CD4-positive, CD25-positive, alpha-beta regulatory T cell (primary cell): ENCODE measurements at regions not wholly inside any gene's neighbourhood (a gene's known extent, or its start where the extent isn't known, plus 50 kb on each side); places are given as distances from the start of the nearest gene placed in this dataset.
"Not testable (repeated sequence)": the region's sequence is repeated elsewhere in the genome, so short reads cannot be mapped to it uniquely, and the experiment has no call there.

ENCODE experiments used
- ATAC-seq, 2 donors: fragments of 150-1000 bp; cut with Tn5 transposase; one replicate each; pipeline ENCODE4 v1.10.0; 2021; ENCODE audit warnings: low read depth in 2 of 2, moderate number of reproducible peaks in 2 of 2, moderate library complexity in 1 of 2
- DNase-seq, 3 donors: peaks; one replicate each; pipeline versions ENCODE4 v3.0.0 to v3.0.0-alpha.2; 2012 to 2022; ENCODE audit warnings: mixed read lengths in 1 of 3
- H3K27ac ChIP-seq: one replicate; pipeline ENCODE4 v1.7.0; 2013; ENCODE audit warnings: mild to moderate bottlenecking, low read length; ENCODE audit not compliant: insufficient read depth, poor library complexity, severe bottlenecking
- H3K27me3 ChIP-seq: one replicate; pipeline ENCODE4 v1.7.0; 2013; ENCODE audit warnings: low read length; ENCODE audit not compliant: control insufficient read depth, insufficient read depth
- H3K36me3 ChIP-seq: one replicate; pipeline ENCODE4 v1.7.0; 2013; ENCODE audit warnings: mild to moderate bottlenecking, low read length, moderate library complexity; ENCODE audit not compliant: control insufficient read depth, insufficient read depth
- H3K4me1 ChIP-seq: 2 replicates; pipeline ENCODE4 v1.7.0; 2013; ENCODE audit warnings: mild to moderate bottlenecking, low read length; ENCODE audit not compliant: insufficient read depth, control insufficient read depth, poor library complexity, severe bottlenecking
- H3K4me3 ChIP-seq: one replicate; pipeline ENCODE4 v1.7.0; 2013; ENCODE audit warnings: low read depth, mild to moderate bottlenecking, low read length, moderate library complexity
- H3K9me3 ChIP-seq, 2 experiments: 1 replicate in 1 of 2; 2 replicates in 1 of 2; pipeline ENCODE4 v1.7.0; 2013; ENCODE audit warnings: low read length in 2 of 2, mild to moderate bottlenecking in 1 of 2, moderate library complexity in 1 of 2; ENCODE audit not compliant: control insufficient read depth in 2 of 2
- H3K27ac Mint-ChIP-seq, 3 donors: one replicate each; pipeline ENCODE4 v1.8.0; 2020 to 2022; ENCODE audit warnings: mild to moderate bottlenecking in 3 of 3, mixed read lengths in 3 of 3, moderate library complexity in 2 of 3
- H3K27me3 Mint-ChIP-seq: one replicate; pipeline ENCODE4 v1.8.0; 2022; ENCODE audit warnings: mild to moderate bottlenecking, mixed read lengths
- H3K36me3 Mint-ChIP-seq: one replicate; pipeline ENCODE4 v1.8.0; 2020; ENCODE audit warnings: mixed read lengths
- H3K4me1 Mint-ChIP-seq, 4 donors: one replicate each; pipeline ENCODE4 v1.8.0; 2020 to 2022; ENCODE audit warnings: mixed read lengths in 4 of 4, mild to moderate bottlenecking in 1 of 4
- H3K4me3 Mint-ChIP-seq, 4 donors: one replicate each; pipeline ENCODE4 v1.8.0; 2020 to 2022; ENCODE audit warnings: mild to moderate bottlenecking in 4 of 4, mixed read lengths in 4 of 4, moderate library complexity in 3 of 4
- H3K9me3 Mint-ChIP-seq, 7 donors: one replicate each; pipeline ENCODE4 v1.8.0; 2020 to 2022; ENCODE audit warnings: mixed read lengths in 7 of 7, mild to moderate bottlenecking in 3 of 7, moderate library complexity in 2 of 7

DNA sequence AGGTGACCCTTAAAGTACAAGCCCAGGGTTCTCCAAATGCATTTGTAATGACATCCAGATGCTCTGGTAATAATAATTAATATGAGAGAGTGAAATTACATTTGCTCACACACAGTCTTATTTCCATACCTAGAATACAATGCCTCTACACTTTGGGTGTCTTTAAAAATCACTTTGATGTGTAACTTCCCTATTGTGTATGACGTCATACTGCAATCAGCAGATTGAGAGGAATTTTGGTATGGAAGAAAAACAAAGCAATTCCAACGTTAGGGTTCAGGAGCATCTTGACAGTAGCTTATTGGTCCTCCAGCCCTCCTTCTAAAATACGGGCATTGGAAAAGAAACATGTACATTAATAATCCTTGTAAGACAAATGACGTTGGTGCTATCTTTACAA, 670.6 kb upstream of the ZNF385D start:
- no peaks in the 10 kb centered on the region for H3K36me3 ChIP-seq
- ATAC-seq (no peak), DNase-seq (no peak)
- Mint-ChIP-seq H3K27me3 (no peaks in the 10 kb centered on the region), H3K9me3 (peaks cover 0 to 15% (median 8%) of the 10 kb centered on the region in 7 donors), H3K27ac (no peak overlapping the region), H3K4me3 (no peak overlapping the region), H3K36me3 (no peaks in the 10 kb centered on the region), H3K4me1 (no peaks in the 10 kb centered on the region)
- no peak overlapping the region for H3K27ac ChIP-seq
- H3K4me1 ChIP-seq = no peaks in the 10 kb centered on the region
- H3K27me3 ChIP-seq = no peaks in the 10 kb centered on the region
- H3K9me3 ChIP-seq = peaks cover 0 to 2% of the 10 kb centered on the region in 2 experiments
- H3K4me3 ChIP-seq = no peak overlapping the region

DNA sequence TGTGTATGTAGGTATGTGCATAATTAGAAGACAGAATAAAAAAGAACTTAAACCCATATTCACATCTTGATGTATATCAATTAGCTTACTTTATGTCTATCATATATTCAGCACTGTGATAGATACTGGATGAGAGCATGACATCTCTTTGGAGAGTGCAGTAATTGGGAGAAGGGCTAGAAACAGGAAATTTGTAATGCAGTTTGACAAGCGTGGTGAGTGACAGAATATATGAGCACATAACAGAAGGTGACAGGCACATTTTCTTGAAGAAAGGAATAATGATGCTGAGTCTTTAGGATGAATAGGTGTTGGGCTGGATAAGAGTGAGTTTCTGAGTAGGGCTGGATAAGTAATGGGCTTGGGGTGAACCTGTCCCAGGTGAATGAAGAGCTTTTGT, 680.3 kb upstream of the ZNF385D start:
- no peak overlapping the region for H3K27ac Mint-ChIP-seq
- H3K4me3 ChIP-seq = no peak overlapping the region
- H3K4me1 ChIP-seq = no peaks in the 10 kb centered on the region
- ATAC-seq (no peak), DNase-seq (no peak)
- no peak overlapping the region for H3K4me3 Mint-ChIP-seq
- peaks cover 0 to 3% of the 10 kb centered on the region in 2 experiments for H3K9me3 ChIP-seq
- H3K4me1 Mint-ChIP-seq = no peaks in the 10 kb centered on the region
- H3K9me3 Mint-ChIP-seq = peaks cover 3 to 13% (median 4%) of the 10 kb centered on the region in 7 donors
- no peaks in the 10 kb centered on the region for H3K36me3 ChIP-seq
- no peaks in the 10 kb centered on the region for H3K36me3 Mint-ChIP-seq
- H3K27me3 ChIP-seq = no peaks in the 10 kb centered on the region
- no peak overlapping the region for H3K27ac ChIP-seq
- no peaks in the 10 kb centered on the region for H3K27me3 Mint-ChIP-seq

DNA sequence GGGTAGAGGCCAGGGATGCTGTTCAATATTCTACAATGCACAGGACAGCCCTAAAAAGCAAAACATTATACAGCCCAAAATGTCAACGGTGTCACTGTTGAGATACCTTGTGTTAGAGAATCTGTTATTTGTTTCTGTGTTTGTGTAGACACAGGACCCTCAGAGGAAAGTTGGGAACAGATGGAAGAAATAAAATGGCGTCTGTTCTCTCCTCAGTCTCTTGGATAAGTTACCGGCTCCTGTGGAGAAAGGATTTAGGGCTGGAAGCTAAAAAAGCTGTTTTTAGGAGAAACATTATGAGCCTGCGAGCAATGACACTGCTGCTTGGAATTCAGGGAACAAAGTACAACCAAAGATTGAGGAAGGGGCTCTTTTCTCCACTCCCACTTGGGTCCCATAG, 688.6 kb upstream of the ZNF385D start:
- Histone ChIP-seq H3K4me3 (no peak overlapping the region), H3K9me3 (no peaks in the 10 kb centered on the region), H3K27me3 (no peaks in the 10 kb centered on the region), H3K36me3 (no peaks in the 10 kb centered on the region), H3K27ac (no peak overlapping the region), H3K4me1 (no peaks in the 10 kb centered on the region)
- Mint-ChIP-seq H3K4me1 (no peaks in the 10 kb centered on the region), H3K9me3 (peaks cover 2 to 15% (median 6%) of the 10 kb centered on the region in 7 donors), H3K36me3 (no peaks in the 10 kb centered on the region), H3K4me3 (no peak overlapping the region), H3K27me3 (no peaks in the 10 kb centered on the region), H3K27ac (no peak overlapping the region)
- ATAC-seq = no peak
- DNase-seq = no peak

DNA sequence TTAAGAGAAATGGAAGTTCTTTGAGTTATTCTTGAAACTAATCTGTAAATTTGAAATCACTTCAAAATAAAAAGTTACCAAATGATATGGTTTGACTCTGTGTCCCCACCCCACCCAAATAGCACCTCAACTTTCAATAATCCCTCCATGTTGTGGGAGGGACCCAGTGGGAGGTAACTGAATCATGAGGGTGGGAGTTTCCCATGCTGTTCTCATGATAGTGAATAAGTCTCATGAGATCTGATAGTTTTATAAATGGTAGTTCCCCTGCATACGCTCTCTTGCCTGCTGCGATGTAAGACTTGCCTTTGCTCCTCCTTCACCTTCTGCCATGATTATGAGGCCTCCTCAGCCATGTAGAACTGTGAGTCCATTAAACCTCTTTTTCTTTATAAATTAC, 690.7 kb upstream of the ZNF385D start:
- Mint-ChIP-seq H3K4me1 (no peaks in the 10 kb centered on the region), H3K4me3 (no peak overlapping the region), H3K27me3 (no peaks in the 10 kb centered on the region), H3K9me3 (peaks cover 2 to 15% (median 7%) of the 10 kb centered on the region in 7 donors), H3K27ac (no peak overlapping the region), H3K36me3 (no peaks in the 10 kb centered on the region)
- Histone ChIP-seq H3K9me3 (no peaks in the 10 kb centered on the region), H3K27me3 (no peaks in the 10 kb centered on the region), H3K4me1 (no peaks in the 10 kb centered on the region), H3K27ac (no peak overlapping the region), H3K36me3 (no peaks in the 10 kb centered on the region), H3K4me3 (no peak overlapping the region)
- DNase-seq = no peak
- ATAC-seq = no peak

DNA sequence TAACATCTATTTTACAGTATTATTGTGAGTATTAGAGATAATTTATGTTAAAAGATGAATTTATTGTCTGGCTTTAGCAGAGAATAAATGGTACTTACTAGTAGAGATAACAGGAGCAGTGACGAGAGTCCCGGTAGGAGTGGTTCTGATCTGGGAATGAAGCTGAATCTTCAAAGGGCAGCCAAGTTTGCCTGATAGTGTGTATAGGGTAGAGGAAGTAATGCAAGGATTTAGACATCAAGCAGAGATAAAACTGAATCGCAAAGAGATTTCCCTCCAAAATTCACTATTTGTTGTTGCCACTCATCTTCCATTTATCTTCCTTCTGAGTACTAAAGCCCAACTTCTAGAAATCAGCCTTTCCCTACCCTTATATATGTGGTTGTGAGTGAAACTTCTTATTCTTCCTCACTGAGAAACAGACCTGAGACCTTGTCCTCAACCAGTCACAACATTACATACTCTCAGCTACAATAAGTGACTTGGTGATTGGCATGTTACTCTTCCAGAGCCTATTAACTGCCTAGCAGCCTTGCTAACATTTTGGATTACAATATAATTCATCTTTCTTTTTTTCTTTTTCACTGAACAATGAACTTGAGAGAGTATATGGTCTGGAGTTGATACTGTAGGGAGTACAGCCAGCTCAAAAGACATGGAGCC, 692.7 kb upstream of the ZNF385D start:
- H3K36me3 ChIP-seq = no peaks in the 10 kb centered on the region
- H3K27ac ChIP-seq = no peak overlapping the region
- H3K4me1 Mint-ChIP-seq = no peaks in the 10 kb centered on the region
- H3K4me3 ChIP-seq = no peak overlapping the region
- no peaks in the 10 kb centered on the region for H3K27me3 Mint-ChIP-seq
- H3K9me3 ChIP-seq = no peaks in the 10 kb centered on the region
- no peak for ATAC-seq
- H3K36me3 Mint-ChIP-seq = no peaks in the 10 kb centered on the region
- H3K27me3 ChIP-seq = no peaks in the 10 kb centered on the region
- no peaks in the 10 kb centered on the region for H3K4me1 ChIP-seq
- H3K27ac Mint-ChIP-seq = no peak overlapping the region
- DNase-seq = no peak
- no peak overlapping the region for H3K4me3 Mint-ChIP-seq
- peaks cover 3 to 14% (median 7%) of the 10 kb centered on the region in 7 donors for H3K9me3 Mint-ChIP-seq

DNA sequence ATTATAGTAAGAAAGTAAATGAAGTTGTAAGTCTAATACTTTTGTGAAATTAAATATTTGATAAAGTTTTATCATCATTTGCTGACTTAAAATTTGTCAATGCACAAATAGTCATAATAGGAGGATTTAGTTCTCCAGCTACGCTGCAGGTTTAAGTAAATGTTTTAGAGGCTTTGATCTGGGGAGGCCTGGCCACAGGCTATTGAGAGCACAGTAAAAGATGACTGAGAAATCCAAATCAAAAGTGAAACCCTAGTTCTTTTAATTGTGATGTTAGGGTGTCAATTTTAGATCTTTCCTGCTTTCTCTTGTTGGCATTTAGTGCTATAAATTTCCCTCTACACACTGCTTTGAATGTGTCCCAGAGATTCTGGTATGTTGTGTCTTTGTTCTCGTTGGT, 694.3 kb upstream of the ZNF385D start:
- H3K27ac Mint-ChIP-seq, H3K4me1 ChIP-seq, H3K27ac ChIP-seq, DNase-seq, H3K4me1 Mint-ChIP-seq, H3K36me3 Mint-ChIP-seq, H3K9me3 ChIP-seq, H3K27me3 Mint-ChIP-seq, H3K36me3 ChIP-seq, ATAC-seq, H3K4me3 Mint-ChIP-seq, H3K27me3 ChIP-seq, H3K4me3 ChIP-seq: not testable (repeated sequence)
- peaks cover 1 to 12% (median 8%) of the 10 kb centered on the region in 7 donors for H3K9me3 Mint-ChIP-seq

DNA sequence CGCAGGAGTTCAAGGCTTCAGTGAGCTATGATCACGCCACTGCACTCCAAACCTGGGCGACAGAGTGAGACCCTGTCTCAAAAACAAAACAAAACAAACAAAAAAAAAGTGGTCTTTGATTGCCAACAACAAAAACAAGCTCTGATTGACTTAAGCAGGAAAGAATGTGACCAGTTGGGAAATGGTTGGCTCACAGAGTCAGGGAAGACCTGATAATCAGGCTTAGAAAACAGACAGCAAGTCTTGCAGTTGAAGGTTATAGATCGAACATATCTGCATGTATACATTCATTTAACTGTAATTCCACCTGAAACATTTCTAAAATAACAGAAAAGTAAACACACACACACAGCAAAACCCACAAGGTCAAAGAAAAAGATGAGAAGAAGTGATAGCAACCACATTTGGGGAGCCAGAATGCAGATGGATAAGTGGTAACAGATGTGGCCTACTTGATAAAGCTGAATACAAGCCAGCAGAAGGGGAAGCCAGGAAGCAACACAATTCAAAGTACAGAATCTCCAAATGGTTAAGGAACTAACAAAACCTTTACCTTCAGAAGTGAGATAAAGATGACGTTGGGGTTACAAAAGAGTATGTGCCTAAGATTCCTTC, 699.9 kb upstream of the ZNF385D start:
- ATAC-seq (no peak), DNase-seq (no peak)
- H3K4me1 ChIP-seq = no peaks in the 10 kb centered on the region
- no peaks in the 10 kb centered on the region for H3K36me3 ChIP-seq
- H3K9me3 Mint-ChIP-seq = peaks cover 0 to 11% (median 3%) of the 10 kb centered on the region in 7 donors
- no peak overlapping the region for H3K27ac Mint-ChIP-seq
- no peaks in the 10 kb centered on the region for H3K4me1 Mint-ChIP-seq
- no peaks in the 10 kb centered on the region for H3K36me3 Mint-ChIP-seq
- H3K4me3 ChIP-seq = no peak overlapping the region
- no peaks in the 10 kb centered on the region for H3K27me3 Mint-ChIP-seq
- H3K4me3 Mint-ChIP-seq = no peak overlapping the region
- peaks cover 0 to 3% of the 10 kb centered on the region in 2 experiments for H3K9me3 ChIP-seq
- no peak overlapping the region for H3K27ac ChIP-seq
- H3K27me3 ChIP-seq = no peaks in the 10 kb centered on the region

DNA sequence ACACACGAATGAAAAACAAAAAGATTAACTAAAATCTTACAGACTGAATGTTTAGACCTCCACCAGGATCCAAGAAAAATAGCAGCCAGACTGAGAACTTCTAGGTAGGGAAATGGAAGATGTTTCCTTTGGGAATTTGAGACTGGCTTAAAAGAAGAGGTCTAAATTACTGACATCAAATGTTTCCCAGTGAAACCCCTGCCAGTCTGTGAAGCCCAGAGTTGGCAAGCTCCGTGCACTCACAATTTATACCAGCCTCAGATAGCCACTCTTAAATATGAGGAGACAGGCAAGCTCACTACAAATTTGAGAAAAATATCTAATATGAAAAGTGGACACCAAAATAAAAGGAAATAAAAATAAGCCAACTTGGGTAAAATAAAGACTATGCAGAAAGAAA, 700.5 kb upstream of the ZNF385D start:
- Histone ChIP-seq H3K4me1 (no peaks in the 10 kb centered on the region), H3K4me3 (no peak overlapping the region), H3K27me3 (no peaks in the 10 kb centered on the region), H3K27ac (no peak overlapping the region), H3K9me3 (peaks cover 0 to 3% of the 10 kb centered on the region in 2 experiments), H3K36me3 (no peaks in the 10 kb centered on the region)
- ATAC-seq (no peak), DNase-seq (no peak)
- no peaks in the 10 kb centered on the region for H3K27me3 Mint-ChIP-seq
- H3K27ac Mint-ChIP-seq = no peak overlapping the region
- H3K9me3 Mint-ChIP-seq = peaks cover 0 to 10% (median 3%) of the 10 kb centered on the region in 7 donors
- no peak overlapping the region for H3K4me3 Mint-ChIP-seq
- no peaks in the 10 kb centered on the region for H3K4me1 Mint-ChIP-seq
- H3K36me3 Mint-ChIP-seq = no peaks in the 10 kb centered on the region
